Neural cell (in vitro differentiated cells): ENCODE measurements at regions not wholly inside any gene's neighbourhood (a gene's known extent, or its start where the extent isn't known, plus 50 kb on each side); places are given as distances from the start of the nearest gene placed in this dataset.

ENCODE experiments used
- H2AFZ ChIP-seq: fragments of 200-600, 300-800 bp; sonication (generic), shearing (Covaris generic); 2 replicates; pipeline ENCODE4 v1.6.0; 2014; ENCODE audit warnings: low read depth, mild to moderate bottlenecking, antibody characterized with exemption, low read length, moderate library complexity
- H3F3A ChIP-seq: fragments of 200-600 bp; shearing (Covaris generic); 2 replicates; pipeline ENCODE4 v1.6.1; 2016; ENCODE audit warnings: mild to moderate bottlenecking, moderate library complexity, mixed read lengths, antibody characterized with exemption, low read length; ENCODE audit not compliant: insufficient read depth, poor library complexity, severe bottlenecking
- H3K27ac ChIP-seq: fragments of 200-600, 300-800 bp; sonication (generic), shearing (Covaris generic); 2 replicates; pipeline ENCODE4 v1.5.1; 2014; ENCODE audit warnings: mild to moderate bottlenecking, low read length, moderate library complexity
- H3K27me3 ChIP-seq: fragments of 300-800, 200-600 bp; sonication (generic), shearing (Covaris generic); 2 replicates; pipeline ENCODE4 v1.6.0; 2014; ENCODE audit warnings: mild to moderate bottlenecking, low read depth, low read length, moderate library complexity; ENCODE audit not compliant: insufficient read depth
- H3K36me3 ChIP-seq: fragments of 300-800, 200-600 bp; sonication (generic), shearing (Covaris generic); 2 replicates; pipeline ENCODE4 v1.5.1; 2014; ENCODE audit warnings: mild to moderate bottlenecking, antibody characterized with exemption, low read length, moderate library complexity; ENCODE audit not compliant: insufficient read depth
- H3K4me2 ChIP-seq: fragments of 300-800, 200-600 bp; sonication (generic), shearing (Covaris generic); 2 replicates; pipeline ENCODE4 v1.6.0; 2014; ENCODE audit warnings: mild to moderate bottlenecking, low read length
- H3K4me3 ChIP-seq: fragments of 300-800, 200-600 bp; sonication (generic), shearing (Covaris generic); 2 replicates; pipeline ENCODE4 v1.5.1; 2014; ENCODE audit warnings: mild to moderate bottlenecking, low read length, moderate library complexity
- H3K79me2 ChIP-seq: fragments of 200-600 bp; shearing (Covaris generic); replicated peaks from 2 replicates; pipeline ENCODE4 v1.6.0; 2014; ENCODE audit warnings: mild to moderate bottlenecking, low read length, moderate library complexity; ENCODE audit not compliant: insufficient read depth
- H3K9ac ChIP-seq: fragments of 300-800, 200-600 bp; sonication (generic), shearing (Covaris generic); 2 replicates; pipeline ENCODE4 v1.6.1; 2016; ENCODE audit warnings: mild to moderate bottlenecking, low read length, mixed read lengths
- H3K9me2 ChIP-seq: fragments of 200-600 bp; shearing (Covaris generic); 2 replicates; pipeline ENCODE4 v1.6.1; 2016; ENCODE audit warnings: mild to moderate bottlenecking, low read length, mixed read lengths; ENCODE audit not compliant: insufficient read depth
- H3K9me3 ChIP-seq: fragments of 200-600, 300-800 bp; sonication (generic), shearing (Covaris generic); 2 replicates; pipeline ENCODE4 v1.6.1; 2016; ENCODE audit warnings: mild to moderate bottlenecking, mixed run types, low read length, moderate library complexity, mixed read lengths
- H4K20me1 ChIP-seq: fragments of 200-600 bp; shearing (Covaris generic); 2 replicates; pipeline ENCODE4 v1.6.1; 2016; ENCODE audit warnings: mild to moderate bottlenecking, mixed run types; ENCODE audit not compliant: insufficient read depth
- EP300 ChIP-seq: fragments of 450-650 bp; conservative IDR thresholded peaks from 2 replicates; pipeline ENCODE4 v1.6.1; 2014; ENCODE audit warnings: antibody characterized with exemption, mild to moderate bottlenecking, moderate library complexity; ENCODE audit not compliant: poor library complexity, severe bottlenecking
- EZH2 ChIP-seq: fragments of 200-600, 300-800 bp; shearing (Covaris generic), sonication (generic); IDR thresholded peaks from 2 replicates; pipeline ENCODE4 v1.6.1; 2014; ENCODE audit warnings: antibody characterized with exemption, low read length, borderline replicate concordance, mild to moderate bottlenecking; ENCODE audit not compliant: insufficient read depth, poor library complexity, severe bottlenecking
- MXI1 ChIP-seq: fragments of 450-650 bp; conservative IDR thresholded peaks from 2 replicates; pipeline ENCODE4 v1.6.1; 2014; ENCODE audit warnings: antibody characterized with exemption, mild to moderate bottlenecking; ENCODE audit not compliant: poor library complexity, severe bottlenecking
- POLR2AphosphoS5 ChIP-seq: IDR thresholded peaks from 2 replicates; pipeline ENCODE4 v1.6.1; 2012
- RAD21 ChIP-seq: fragments of 450-650 bp; conservative IDR thresholded peaks from 2 replicates; pipeline ENCODE4 v1.6.1; 2014; ENCODE audit warnings: antibody characterized with exemption, mild to moderate bottlenecking, moderate library complexity
- REST ChIP-seq: IDR thresholded peaks from 2 replicates; pipeline ENCODE4 v1.6.1; 2012; ENCODE audit warnings: borderline replicate concordance
- SMC3 ChIP-seq: fragments of 450-650 bp; conservative IDR thresholded peaks from 2 replicates; pipeline ENCODE4 v1.6.1; 2014; ENCODE audit warnings: antibody characterized with exemption, mild to moderate bottlenecking, moderate library complexity; ENCODE audit not compliant: poor library complexity
- TAF1 ChIP-seq: IDR thresholded peaks from 2 replicates; pipeline ENCODE4 v1.6.1; 2012; ENCODE audit warnings: low read depth
- TF ChIP-seq, protein P1 (sequence below): fragments of 450-650 bp; IDR thresholded peaks from 2 replicates; pipeline ENCODE4 v1.5.1; 2014; ENCODE audit warnings: antibody characterized with exemption, mild to moderate bottlenecking, moderate library complexity; ENCODE audit not compliant: poor library complexity, severe bottlenecking

- Histone ChIP-seq H3K9me2 (no peaks in the 10 kb centered on the region), H3K4me3 (no peak overlapping the region), H3K79me2 (no peaks in the 10 kb centered on the region), H3K36me3 (no peaks in the 10 kb centered on the region), H4K20me1 (no peaks in the 10 kb centered on the region), H2AFZ (no peak overlapping the region), H3K27ac (peak overlapping the region; percentile 85), H3F3A (no peaks in the 10 kb centered on the region), H3K27me3 (no peaks in the 10 kb centered on the region), H3K9ac (no peak overlapping the region), H3K4me2 (no peak overlapping the region), H3K9me3 (no peaks in the 10 kb centered on the region)
- no peak for TF ChIP-seq TAF1
- peak; percentile 60 for TF ChIP-seq EP300
- no peak for TF ChIP-seq RAD21
- TF ChIP-seq POLR2AphosphoS5, result no peak
- TF ChIP-seq MXI1, result no peak
- no peak for TF ChIP-seq SMC3
- TF ChIP-seq EZH2, result no peak
Observed at GRCh38 chr14:30193101-30193500, 265.5 kb upstream of the PRKD1 start.

DNA sequence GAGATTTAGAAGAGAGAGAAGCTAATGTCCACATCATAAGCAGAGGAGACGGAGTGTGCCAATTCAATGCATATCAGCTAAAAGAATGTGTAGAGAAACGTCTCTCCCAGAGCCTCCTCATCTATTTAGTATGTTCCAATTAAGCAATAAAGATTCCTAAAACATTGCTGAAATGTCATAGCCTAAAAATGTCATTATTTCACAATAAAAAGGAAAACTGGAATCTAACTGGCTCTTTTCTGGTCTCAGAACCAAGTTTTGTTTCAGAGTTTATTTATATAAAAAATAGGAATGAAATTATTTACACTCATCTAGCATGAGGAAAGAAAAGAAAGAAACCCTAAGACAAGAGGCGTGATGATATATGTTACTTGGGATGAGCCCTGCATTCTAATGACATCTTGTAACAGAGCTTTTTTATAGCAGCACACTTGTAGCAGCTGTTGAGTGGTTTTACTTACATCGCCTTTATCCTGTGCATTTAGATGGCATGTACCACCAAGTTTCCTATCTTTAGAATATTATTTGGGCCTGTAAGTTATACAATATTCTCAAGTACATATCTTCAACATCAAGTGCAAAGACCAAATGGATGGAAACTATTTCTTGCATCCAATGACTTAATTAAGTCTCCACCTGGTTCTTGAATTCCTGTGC is 266.3 kb upstream of the PRKD1 start:
- TF ChIP-seq, protein P1, sequence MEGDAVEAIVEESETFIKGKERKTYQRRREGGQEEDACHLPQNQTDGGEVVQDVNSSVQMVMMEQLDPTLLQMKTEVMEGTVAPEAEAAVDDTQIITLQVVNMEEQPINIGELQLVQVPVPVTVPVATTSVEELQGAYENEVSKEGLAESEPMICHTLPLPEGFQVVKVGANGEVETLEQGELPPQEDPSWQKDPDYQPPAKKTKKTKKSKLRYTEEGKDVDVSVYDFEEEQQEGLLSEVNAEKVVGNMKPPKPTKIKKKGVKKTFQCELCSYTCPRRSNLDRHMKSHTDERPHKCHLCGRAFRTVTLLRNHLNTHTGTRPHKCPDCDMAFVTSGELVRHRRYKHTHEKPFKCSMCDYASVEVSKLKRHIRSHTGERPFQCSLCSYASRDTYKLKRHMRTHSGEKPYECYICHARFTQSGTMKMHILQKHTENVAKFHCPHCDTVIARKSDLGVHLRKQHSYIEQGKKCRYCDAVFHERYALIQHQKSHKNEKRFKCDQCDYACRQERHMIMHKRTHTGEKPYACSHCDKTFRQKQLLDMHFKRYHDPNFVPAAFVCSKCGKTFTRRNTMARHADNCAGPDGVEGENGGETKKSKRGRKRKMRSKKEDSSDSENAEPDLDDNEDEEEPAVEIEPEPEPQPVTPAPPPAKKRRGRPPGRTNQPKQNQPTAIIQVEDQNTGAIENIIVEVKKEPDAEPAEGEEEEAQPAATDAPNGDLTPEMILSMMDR, result no peak
- TF ChIP-seq EZH2 (no peak), MXI1 (no peak), REST (no peak), RAD21 (no peak), TAF1 (no peak), EP300 (no peak), SMC3 (no peak), POLR2AphosphoS5 (no peak)
- no peaks in the 10 kb centered on the region for H3F3A ChIP-seq
- H3K27ac ChIP-seq, result peak overlapping the region; percentile 12
- H4K20me1 ChIP-seq, result no peaks in the 10 kb centered on the region
- no peak overlapping the region for H2AFZ ChIP-seq
- H3K9me2 ChIP-seq, result no peaks in the 10 kb centered on the region
- no peak overlapping the region for H3K9ac ChIP-seq
- no peaks in the 10 kb centered on the region for H3K9me3 ChIP-seq
- no peak overlapping the region for H3K4me3 ChIP-seq
- no peaks in the 10 kb centered on the region for H3K79me2 ChIP-seq
- no peaks in the 10 kb centered on the region for H3K27me3 ChIP-seq
- H3K36me3 ChIP-seq, result no peaks in the 10 kb centered on the region
- no peak overlapping the region for H3K4me2 ChIP-seq
